ENCODE measurements at regions not wholly inside any gene's neighbourhood (a gene's known extent, or its start where the extent isn't known, plus 50 kb on each side); places are given as distances from the start of the nearest gene placed in this dataset.

GRCh38 chr2:34029073-34029472 lies 430.0 kb upstream of the FAM98A start:
- 75% methylated on average over 2 of the region's 3 CpGs; no CpG with 5 or more reads in 1 of the 2 experiments for WGBS, 2 experiments (ENCODE audit: insufficient coverage in 2 of 2)
- H3K9me3 ChIP-seq (ENCODE audit: control insufficient read depth, low read length) = no peaks in the 10 kb centered on the region
- no peaks in the 10 kb centered on the region for H3K36me3 ChIP-seq (ENCODE audit: control insufficient read depth, insufficient read depth, low read length)
- no peak overlapping the region for H3K27ac ChIP-seq (ENCODE audit: low read depth, low read length, severe bottlenecking)
- no peak overlapping the region for H3K4me3 ChIP-seq (ENCODE audit: extremely low read depth, insufficient read depth, low read length, poor library complexity, severe bottlenecking)
- no peaks in the 10 kb centered on the region for H3K4me1 ChIP-seq (ENCODE audit: control insufficient read depth, insufficient read depth, low read length, poor library complexity, severe bottlenecking)

- no peak overlapping the region for H3K27ac ChIP-seq (ENCODE audit: low read depth, low read length, severe bottlenecking)
- no peaks in the 10 kb centered on the region for H3K4me1 ChIP-seq (ENCODE audit: control insufficient read depth, insufficient read depth, low read length, poor library complexity, severe bottlenecking)
- H3K9me3 ChIP-seq (ENCODE audit: control insufficient read depth, low read length) = no peaks in the 10 kb centered on the region
- no peaks in the 10 kb centered on the region for H3K36me3 ChIP-seq (ENCODE audit: control insufficient read depth, insufficient read depth, low read length)
- H3K4me3 ChIP-seq (ENCODE audit: extremely low read depth, insufficient read depth, low read length, poor library complexity, severe bottlenecking) = no peak overlapping the region
- WGBS, 2 experiments (ENCODE audit: insufficient coverage in 2 of 2) = no CpG with 5 or more reads among the region's 1 CpG
Observed at GRCh38 chr2:34025196-34025595, 426.1 kb upstream of the FAM98A start.

- Histone ChIP-seq H3K27ac (ENCODE audit: low read depth, low read length, severe bottlenecking) (no peak overlapping the region), H3K36me3 (ENCODE audit: control insufficient read depth, insufficient read depth, low read length) (no peaks in the 10 kb centered on the region), H3K9me3 (ENCODE audit: control insufficient read depth, low read length) (peaks cover 4% of the 10 kb centered on the region), H3K4me1 (ENCODE audit: control insufficient read depth, insufficient read depth, low read length, poor library complexity, severe bottlenecking) (no peaks in the 10 kb centered on the region), H3K4me3 (ENCODE audit: extremely low read depth, insufficient read depth, low read length, poor library complexity, severe bottlenecking) (no peak overlapping the region)
- WGBS, 2 experiments (ENCODE audit: insufficient coverage in 2 of 2) = 6 to 8% methylated on average over 5 to 6 of the region's 6 CpGs
Observed at GRCh38 chr2:34012715-34013302, 413.7 kb upstream of the FAM98A start.

GRCh38 chr2:34011684-34012083 lies 412.6 kb upstream of the FAM98A start:
- Histone ChIP-seq H3K27ac (ENCODE audit: low read depth, low read length, severe bottlenecking) (no peak overlapping the region), H3K36me3 (ENCODE audit: control insufficient read depth, insufficient read depth, low read length) (no peaks in the 10 kb centered on the region), H3K9me3 (ENCODE audit: control insufficient read depth, low read length) (peaks cover 4% of the 10 kb centered on the region), H3K4me1 (ENCODE audit: control insufficient read depth, insufficient read depth, low read length, poor library complexity, severe bottlenecking) (no peaks in the 10 kb centered on the region), H3K4me3 (ENCODE audit: extremely low read depth, insufficient read depth, low read length, poor library complexity, severe bottlenecking) (no peak overlapping the region)
- WGBS, 2 experiments (ENCODE audit: insufficient coverage in 2 of 2) = no CpG with 5 or more reads among the region's 2 CpGs

- H3K4me3 ChIP-seq (ENCODE audit: extremely low read depth, insufficient read depth, low read length, poor library complexity, severe bottlenecking) = no peak overlapping the region
- no peak overlapping the region for H3K27ac ChIP-seq (ENCODE audit: low read depth, low read length, severe bottlenecking)
- no peaks in the 10 kb centered on the region for H3K36me3 ChIP-seq (ENCODE audit: control insufficient read depth, insufficient read depth, low read length)
- H3K4me1 ChIP-seq (ENCODE audit: control insufficient read depth, insufficient read depth, low read length, poor library complexity, severe bottlenecking) = no peaks in the 10 kb centered on the region
- no peaks in the 10 kb centered on the region for H3K9me3 ChIP-seq (ENCODE audit: control insufficient read depth, low read length)
- WGBS, 2 experiments (ENCODE audit: insufficient coverage in 2 of 2) = 100% methylated on average over 1 of the region's 3 CpGs; no CpG with 5 or more reads in 1 of the 2 experiments
Observed at GRCh38 chr2:34005901-34006300, 406.8 kb upstream of the FAM98A start.

GRCh38 chr2:34004936-34005335 lies 405.8 kb upstream of the FAM98A start:
- H3K36me3 ChIP-seq (ENCODE audit: control insufficient read depth, insufficient read depth, low read length) = no peaks in the 10 kb centered on the region
- H3K4me1 ChIP-seq (ENCODE audit: control insufficient read depth, insufficient read depth, low read length, poor library complexity, severe bottlenecking) = no peaks in the 10 kb centered on the region
- WGBS, 2 experiments (ENCODE audit: insufficient coverage in 2 of 2) = 68 to 78% methylated on average over 4 of the region's 6 CpGs
- H3K27ac ChIP-seq (ENCODE audit: low read depth, low read length, severe bottlenecking) = no peak overlapping the region
- no peaks in the 10 kb centered on the region for H3K9me3 ChIP-seq (ENCODE audit: control insufficient read depth, low read length)
- no peak overlapping the region for H3K4me3 ChIP-seq (ENCODE audit: extremely low read depth, insufficient read depth, low read length, poor library complexity, severe bottlenecking)

- Histone ChIP-seq H3K4me3 (ENCODE audit: extremely low read depth, insufficient read depth, low read length, poor library complexity, severe bottlenecking) (no peak overlapping the region), H3K36me3 (ENCODE audit: control insufficient read depth, insufficient read depth, low read length) (no peaks in the 10 kb centered on the region), H3K27ac (ENCODE audit: low read depth, low read length, severe bottlenecking) (no peak overlapping the region), H3K4me1 (ENCODE audit: control insufficient read depth, insufficient read depth, low read length, poor library complexity, severe bottlenecking) (no peaks in the 10 kb centered on the region), H3K9me3 (ENCODE audit: control insufficient read depth, low read length) (no peaks in the 10 kb centered on the region)
- WGBS, 2 experiments (ENCODE audit: insufficient coverage in 2 of 2) = 70 to 90% methylated on average over 4 of the region's 4 CpGs
Observed at GRCh38 chr2:34003795-34004194, 404.7 kb upstream of the FAM98A start.

GRCh38 chr2:34001557-34001956 lies 402.5 kb upstream of the FAM98A start:
- Histone ChIP-seq H3K36me3 (ENCODE audit: control insufficient read depth, insufficient read depth, low read length) (no peaks in the 10 kb centered on the region), H3K27ac (ENCODE audit: low read depth, low read length, severe bottlenecking) (no peak overlapping the region), H3K4me3 (ENCODE audit: extremely low read depth, insufficient read depth, low read length, poor library complexity, severe bottlenecking) (no peak overlapping the region), H3K4me1 (ENCODE audit: control insufficient read depth, insufficient read depth, low read length, poor library complexity, severe bottlenecking) (no peaks in the 10 kb centered on the region), H3K9me3 (ENCODE audit: control insufficient read depth, low read length) (no peaks in the 10 kb centered on the region)
- 84 to 100% methylated on average over 1 of the region's 2 CpGs for WGBS, 2 experiments (ENCODE audit: insufficient coverage in 2 of 2)

GRCh38 chr2:33984131-33984530 lies 385.0 kb upstream of the FAM98A start:
- Histone ChIP-seq H3K27ac (ENCODE audit: low read depth, low read length, severe bottlenecking) (no peak overlapping the region), H3K4me1 (ENCODE audit: control insufficient read depth, insufficient read depth, low read length, poor library complexity, severe bottlenecking) (no peaks in the 10 kb centered on the region), H3K4me3 (ENCODE audit: extremely low read depth, insufficient read depth, low read length, poor library complexity, severe bottlenecking) (no peak overlapping the region), H3K36me3 (ENCODE audit: control insufficient read depth, insufficient read depth, low read length) (no peaks in the 10 kb centered on the region), H3K9me3 (ENCODE audit: control insufficient read depth, low read length) (no peaks in the 10 kb centered on the region)
- no CpG with 5 or more reads among the region's 2 CpGs for WGBS, 2 experiments (ENCODE audit: insufficient coverage in 2 of 2)

GRCh38 chr2:33978471-33978870 lies 379.4 kb upstream of the FAM98A start:
- H3K4me3 ChIP-seq (ENCODE audit: extremely low read depth, insufficient read depth, low read length, poor library complexity, severe bottlenecking) = no peak overlapping the region
- H3K9me3 ChIP-seq (ENCODE audit: control insufficient read depth, low read length) = peaks cover 4% of the 10 kb centered on the region
- 33 to 49% methylated on average over 2 to 3 of the region's 3 CpGs for WGBS, 2 experiments (ENCODE audit: insufficient coverage in 2 of 2)
- no peak overlapping the region for H3K27ac ChIP-seq (ENCODE audit: low read depth, low read length, severe bottlenecking)
- H3K4me1 ChIP-seq (ENCODE audit: control insufficient read depth, insufficient read depth, low read length, poor library complexity, severe bottlenecking) = no peaks in the 10 kb centered on the region
- H3K36me3 ChIP-seq (ENCODE audit: control insufficient read depth, insufficient read depth, low read length) = no peaks in the 10 kb centered on the region

GRCh38 chr2:33975498-33975897 lies 376.4 kb upstream of the FAM98A start:
- H3K9me3 ChIP-seq (ENCODE audit: control insufficient read depth, low read length) = peaks cover 4% of the 10 kb centered on the region
- H3K27ac ChIP-seq (ENCODE audit: low read depth, low read length, severe bottlenecking) = no peak overlapping the region
- H3K36me3 ChIP-seq (ENCODE audit: control insufficient read depth, insufficient read depth, low read length) = no peaks in the 10 kb centered on the region
- no peak overlapping the region for H3K4me3 ChIP-seq (ENCODE audit: extremely low read depth, insufficient read depth, low read length, poor library complexity, severe bottlenecking)
- no CpG with 5 or more reads among the region's 3 CpGs for WGBS, 2 experiments (ENCODE audit: insufficient coverage in 2 of 2)
- no peaks in the 10 kb centered on the region for H3K4me1 ChIP-seq (ENCODE audit: control insufficient read depth, insufficient read depth, low read length, poor library complexity, severe bottlenecking)
